DMS53 (cell line): ENCODE measurements at regions not wholly inside any gene's neighbourhood (a gene's known extent, or its start where the extent isn't known, plus 50 kb on each side); places are given as distances from the start of the nearest gene placed in this dataset.
"Not testable (repeated sequence)": the region's sequence is repeated elsewhere in the genome, so short reads cannot be mapped to it uniquely, and the experiment has no call there.

Experiments used
- DNase-seq: peaks from one replicate; lab custom pipeline; 2025; lab: John Stamatoyannopoulos, UW

- no peak for DNase-seq
Observed at GRCh38 chr10:119996944-119997343, 104.4 kb downstream of the SEC23IP start.

GRCh38 chr10:119997429-119997828, 104.9 kb downstream of the SEC23IP start:
- DNase-seq = no peak

GRCh38 chr10:120002785-120003184, 110.3 kb downstream of the SEC23IP start:
- DNase-seq = no peak

GRCh38 chr10:120005207-120006201, 113.0 kb downstream of the SEC23IP start:
- no peak for DNase-seq

GRCh38 chr10:120007261-120007660, 114.7 kb downstream of the SEC23IP start:
- DNase-seq = no peak

- peak; percentile 63 for DNase-seq
Observed at GRCh38 chr10:120011359-120012130, 119.0 kb downstream of the SEC23IP start.

- no peak for DNase-seq
Observed at GRCh38 chr10:120012131-120012400, 119.5 kb downstream of the SEC23IP start.

GRCh38 chr10:120012566-120012965, 120.0 kb downstream of the SEC23IP start:
- DNase-seq = no peak

GRCh38 chr10:120014031-120014430, 121.5 kb downstream of the SEC23IP start:
- DNase-seq = no peak

- DNase-seq = no peak
Observed at GRCh38 chr10:120015064-120015463, 122.5 kb downstream of the SEC23IP start.

GRCh38 chr10:120016906-120017305, 124.4 kb downstream of the SEC23IP start:
- DNase-seq = no peak

GRCh38 chr10:120017733-120018417, 125.3 kb downstream of the SEC23IP start:
- no peak for DNase-seq

GRCh38 chr10:120018695-120019094, 126.2 kb downstream of the SEC23IP start:
- no peak for DNase-seq

- no peak for DNase-seq
Observed at GRCh38 chr10:120019568-120019967, 127.0 kb downstream of the SEC23IP start.

GRCh38 chr10:120022357-120022756, 129.8 kb downstream of the SEC23IP start:
- DNase-seq = no peak

- no peak for DNase-seq
Observed at GRCh38 chr10:120034236-120034635, 141.7 kb downstream of the SEC23IP start.

GRCh38 chr10:120039046-120039445, 146.5 kb downstream of the SEC23IP start:
- no peak for DNase-seq

- DNase-seq = no peak
Observed at GRCh38 chr10:120039826-120040225, 147.3 kb downstream of the SEC23IP start.

GRCh38 chr10:120041807-120042559, 149.5 kb downstream of the SEC23IP start:
- no peak for DNase-seq

GRCh38 chr10:120042705-120043104, 150.2 kb downstream of the SEC23IP start:
- no peak for DNase-seq

- not testable (repeated sequence) for DNase-seq
Observed at GRCh38 chr10:120047373-120047772, 154.8 kb downstream of the SEC23IP start.

- no peak for DNase-seq
Observed at GRCh38 chr10:120047926-120048325, 155.4 kb downstream of the SEC23IP start.
